Erythroblast (primary cell): ENCODE measurements at regions not wholly inside any gene's neighbourhood (a gene's known extent, or its start where the extent isn't known, plus 50 kb on each side); places are given as distances from the start of the nearest gene placed in this dataset.
"Not testable (repeated sequence)": the region's sequence is repeated elsewhere in the genome, so short reads cannot be mapped to it uniquely, and the experiment has no call there.

Experiments
- DNase-seq, 2 experiments: peaks; one replicate each; lab custom pipeline; 2025; lab: John Stamatoyannopoulos, UW
- GATA1 ChIP-seq: IDR thresholded peaks from 2 replicates; pipeline ENCODE4 v1.6.1; 2011; ENCODE audit warnings: low read depth, mild to moderate bottlenecking, control low read depth, low read length, moderate library complexity
- POLR2A ChIP-seq: IDR thresholded peaks from 2 replicates; pipeline ENCODE4 v1.6.1; 2011; ENCODE audit warnings: mild to moderate bottlenecking, low read length

DNA sequence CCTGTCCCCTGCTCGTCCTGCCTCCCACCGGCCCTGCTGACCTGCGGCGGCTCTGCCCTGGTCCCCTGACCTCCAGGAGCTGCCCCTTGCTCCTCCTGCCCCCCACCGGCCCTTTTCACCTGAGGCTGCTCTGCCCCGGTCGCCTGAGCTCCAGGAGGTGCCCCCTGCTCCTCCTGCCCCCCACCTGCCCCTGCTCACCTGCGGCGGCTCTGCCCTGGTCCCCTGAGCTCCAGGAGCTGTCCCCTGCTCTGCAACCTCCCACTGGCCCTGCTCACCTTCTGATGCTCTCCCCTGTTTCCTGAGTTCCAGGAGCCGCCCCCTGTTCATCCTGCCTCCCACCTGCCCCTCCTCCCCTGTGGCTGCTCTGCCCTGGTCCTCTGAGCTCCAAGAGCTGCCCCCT lies 101.3 kb downstream of the TMEM121 start:
- TF ChIP-seq GATA1 (no peak), POLR2A (no peak)
- DNase-seq = no peak

DNA sequence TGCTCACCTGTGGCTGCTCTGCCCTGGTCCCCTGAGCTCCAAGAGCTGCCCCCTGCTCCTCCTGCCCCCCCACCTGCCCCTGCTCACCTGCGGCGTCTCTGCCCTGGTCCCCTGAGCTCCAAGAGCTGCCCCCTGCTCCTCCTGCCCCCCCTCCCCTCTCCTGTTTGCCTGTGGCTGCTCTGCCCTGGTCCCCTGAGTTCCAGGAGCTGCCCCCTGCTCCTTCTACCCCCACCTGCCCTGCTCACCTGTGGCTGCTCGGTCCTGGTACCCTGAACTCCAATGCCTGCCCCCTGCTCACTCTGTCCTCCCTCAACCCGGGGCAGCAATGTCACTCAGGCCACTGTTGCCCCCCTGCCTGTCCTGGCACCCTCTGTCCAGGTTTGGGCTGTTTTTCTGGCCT lies 101.7 kb downstream of the TMEM121 start:
- DNase-seq = not testable (repeated sequence)

- DNase-seq = not testable (repeated sequence)
Observed at GRCh38 chr14:105628531-105629067, 102.2 kb downstream of the TMEM121 start.

DNA sequence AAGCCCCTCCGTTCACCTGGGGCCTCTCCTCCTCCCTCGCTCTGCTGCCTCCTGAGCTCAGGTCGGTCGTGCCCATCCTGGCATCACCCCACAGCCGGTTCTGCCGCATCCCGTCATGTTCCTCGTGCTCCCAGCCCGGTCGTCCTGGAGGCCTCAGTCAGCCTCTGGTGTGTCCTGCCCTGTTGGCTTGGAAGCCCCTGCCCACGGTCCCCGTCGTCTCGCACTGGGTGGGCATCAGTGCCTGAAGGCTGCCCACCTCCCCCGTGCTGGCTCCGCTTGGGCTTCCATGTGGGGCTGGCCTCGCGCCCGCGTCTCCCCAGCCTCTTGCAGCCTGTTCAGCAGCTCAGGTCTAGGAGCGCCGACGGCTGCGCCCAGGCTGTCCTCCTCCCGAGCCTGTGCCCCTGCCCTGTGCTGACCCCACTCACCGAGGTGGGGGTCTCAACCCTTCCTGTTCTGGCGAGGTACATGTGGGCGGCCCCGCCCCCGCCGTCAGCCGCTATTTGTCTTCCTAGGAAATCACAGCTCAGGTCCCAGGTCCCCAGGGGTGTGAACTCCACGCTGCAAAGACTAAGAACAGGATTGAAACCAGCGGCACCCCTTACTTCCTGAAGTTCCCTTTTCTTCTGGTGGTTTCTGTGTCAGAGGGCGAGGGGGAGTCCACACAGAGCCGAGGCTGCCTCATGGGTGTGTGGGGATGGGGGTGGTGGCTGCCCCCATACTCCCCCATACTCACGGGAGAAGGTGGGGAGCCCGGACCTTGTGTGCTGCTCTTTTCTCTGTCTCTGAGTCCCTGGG lies 102.9 kb downstream of the TMEM121 start:
- not testable (repeated sequence) for DNase-seq

DNA sequence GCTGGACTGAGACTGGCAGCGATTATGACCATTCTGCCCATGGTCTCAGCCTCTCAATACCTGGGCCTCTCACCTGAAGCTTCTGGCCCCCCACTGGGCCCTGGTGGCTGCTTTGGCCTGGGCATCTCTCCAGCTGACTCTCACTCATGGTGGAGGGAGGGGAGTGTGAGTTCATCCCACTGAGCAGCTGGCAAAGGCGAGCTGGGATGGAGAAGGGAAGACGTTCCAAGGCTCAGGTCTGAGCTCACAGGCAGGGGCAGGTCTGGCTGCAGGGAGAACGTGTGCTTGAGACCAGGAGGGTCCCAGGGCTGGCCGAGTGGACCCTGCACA lies 103.5 kb downstream of the TMEM121 start:
- DNase-seq = no peak
- TF ChIP-seq POLR2A (no peak), GATA1 (no peak)

GRCh38 chr14:105630293-105630934 lies 104.0 kb downstream of the TMEM121 start:
- not testable (repeated sequence) for DNase-seq

GRCh38 chr14:105630935-105631779 lies 104.8 kb downstream of the TMEM121 start:
- DNase-seq = not testable (repeated sequence)

GRCh38 chr14:105632010-105632409 lies 105.6 kb downstream of the TMEM121 start:
- no peak for DNase-seq
- TF ChIP-seq GATA1 = no peak
- TF ChIP-seq POLR2A = no peak

- not testable (repeated sequence) for DNase-seq
Observed at GRCh38 chr14:105633596-105633995, 107.2 kb downstream of the TMEM121 start.

DNA sequence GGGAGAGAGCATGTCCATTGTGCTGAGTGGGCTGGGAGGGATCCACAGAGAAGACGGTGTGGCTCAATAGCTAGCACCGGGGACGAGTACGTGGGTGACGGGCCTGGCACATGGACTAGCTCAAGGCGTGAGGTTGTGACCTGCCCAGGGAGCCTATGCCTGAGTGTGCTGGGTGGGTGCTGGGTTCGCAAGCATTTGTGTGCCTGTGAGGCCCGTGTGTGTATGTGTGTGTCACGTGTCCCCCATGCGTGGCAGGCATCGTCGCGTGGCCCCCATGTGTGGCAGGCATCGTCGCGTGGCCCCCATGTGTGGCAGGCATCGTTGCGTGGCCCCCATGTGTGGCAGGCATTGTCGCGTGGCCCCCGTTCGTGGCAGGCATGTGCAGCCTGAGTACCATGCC lies 109.2 kb downstream of the TMEM121 start:
- no peak for TF ChIP-seq POLR2A
- TF ChIP-seq GATA1 = no peak
- DNase-seq = no peak

- DNase-seq = not testable (repeated sequence)
Observed at GRCh38 chr14:105636021-105636420, 109.6 kb downstream of the TMEM121 start.

- TF ChIP-seq GATA1 (no peak), POLR2A (no peak)
- no peak for DNase-seq
Observed at GRCh38 chr14:105636935-105637334, 110.6 kb downstream of the TMEM121 start.

GRCh38 chr14:105637345-105637744 lies 111.0 kb downstream of the TMEM121 start:
- DNase-seq = not testable (repeated sequence)

GRCh38 chr14:105639969-105640931 lies 113.9 kb downstream of the TMEM121 start:
- DNase-seq = not testable (repeated sequence)
